Inferior parietal cortex (tissue), 1 donor: ENCODE measurements at regions not wholly inside any gene's neighbourhood (a gene's known extent, or its start where the extent isn't known, plus 50 kb on each side); places are given as distances from the start of the nearest gene placed in this dataset.

Experiments
- DNase-seq: peaks from one replicate; pipeline ENCODE4 v3.0.0-alpha.2; 2016; ENCODE audit errors: extremely low spot score

DNA sequence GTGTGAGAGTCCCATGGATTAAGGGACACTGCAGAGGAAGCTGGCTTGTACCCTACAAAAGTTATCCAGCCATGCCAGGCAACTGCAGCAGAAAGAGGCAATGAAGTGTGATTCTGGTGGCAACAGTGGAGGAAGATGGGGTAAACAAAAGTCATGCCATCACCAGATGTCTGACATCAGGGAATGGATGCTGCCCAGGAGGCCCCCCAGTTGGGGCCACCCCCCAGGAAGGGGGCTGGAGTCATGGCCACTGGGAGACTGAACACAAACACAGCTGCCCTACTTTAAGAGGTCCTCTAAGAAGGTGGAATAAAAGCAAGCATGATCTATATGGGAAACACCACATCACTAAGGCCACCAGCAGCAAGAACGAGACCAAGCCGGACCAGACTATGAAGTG, 235.3 kb downstream of the KLF12 start:
- DNase-seq = no peak

DNA sequence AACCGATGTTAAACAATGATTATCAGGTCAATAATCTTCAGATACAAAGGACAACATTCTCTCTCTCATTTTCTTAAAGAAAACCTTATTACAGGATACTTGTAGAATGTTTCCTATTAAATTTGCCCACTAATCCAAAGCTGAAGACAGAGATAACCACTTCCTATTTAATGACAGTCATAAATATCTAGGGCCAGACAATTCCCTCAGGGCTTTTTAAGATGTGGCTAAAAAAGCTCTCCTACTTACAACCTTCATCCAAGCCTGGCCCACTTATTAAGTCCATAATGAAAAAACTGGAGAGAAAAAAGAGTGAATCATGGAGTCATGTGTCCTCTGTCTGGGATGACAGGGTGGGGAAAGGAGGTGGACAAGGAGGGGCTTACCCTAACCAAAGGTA, 235.9 kb downstream of the KLF12 start:
- no peak for DNase-seq

DNA sequence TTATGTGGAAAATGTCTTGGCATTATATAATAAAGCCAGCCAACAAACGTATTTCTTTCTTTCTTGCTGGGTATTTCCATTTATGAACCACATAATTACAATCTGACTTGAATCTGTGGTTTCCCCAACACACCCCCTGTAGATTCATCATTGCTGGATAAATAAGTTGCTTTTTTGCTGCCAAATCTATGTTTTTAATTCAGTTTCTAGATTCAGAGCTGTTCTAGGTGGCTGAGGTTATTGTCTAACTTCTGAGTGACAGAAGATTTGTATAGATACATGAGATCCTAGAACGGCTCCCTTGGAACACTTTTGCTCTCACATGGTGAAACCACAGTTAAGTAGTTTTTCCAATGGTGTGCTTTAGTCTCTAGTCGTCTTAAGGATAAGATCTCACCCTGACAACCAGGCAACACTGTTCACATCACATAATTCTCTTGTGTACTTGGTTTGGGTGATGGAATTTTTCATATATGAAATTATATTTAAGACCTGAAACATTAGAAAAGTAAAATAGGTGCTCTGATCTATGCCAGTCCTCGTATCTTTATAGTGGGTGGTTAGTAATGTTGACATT, 239.1 kb downstream of the KLF12 start:
- DNase-seq = no peak

DNA sequence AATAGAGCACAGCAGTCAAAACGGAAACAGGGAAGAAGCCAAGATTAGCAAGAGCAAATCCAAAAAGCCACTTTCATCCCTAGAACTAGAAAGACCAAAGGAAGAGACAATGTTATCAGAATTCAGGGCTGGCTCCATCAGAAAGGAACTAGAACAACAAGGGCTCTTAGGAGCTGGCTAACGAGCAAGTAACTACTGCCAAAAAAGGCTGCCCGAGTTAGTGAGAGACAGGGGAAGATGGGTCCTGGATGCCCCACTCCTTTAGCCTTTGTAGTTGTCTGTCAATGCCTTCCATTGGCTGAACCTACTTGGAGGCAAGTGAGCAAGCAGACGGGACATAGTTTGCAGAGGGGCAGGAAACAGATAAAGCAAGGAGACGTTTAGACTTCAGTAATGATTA, 240.4 kb downstream of the KLF12 start:
- DNase-seq = no peak

DNA sequence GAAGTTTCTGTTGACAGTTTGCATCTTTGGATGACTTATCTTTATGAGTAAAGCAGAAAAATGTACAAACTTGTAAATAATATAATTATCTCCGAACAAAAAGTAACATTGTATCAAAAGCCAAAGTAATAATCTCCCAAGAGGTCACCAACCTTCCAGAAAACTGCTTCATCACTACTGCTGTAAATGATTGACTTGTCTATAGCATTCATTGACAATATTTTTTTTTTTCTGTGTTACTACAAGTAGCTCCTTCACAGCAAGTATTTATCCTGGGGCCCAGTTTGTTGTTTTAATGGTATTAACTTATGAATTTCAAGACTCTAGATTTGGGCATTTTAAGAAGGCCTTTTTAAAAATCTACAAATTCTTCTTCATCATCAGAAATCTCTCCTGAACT, 242.4 kb downstream of the KLF12 start:
- no peak for DNase-seq

DNA sequence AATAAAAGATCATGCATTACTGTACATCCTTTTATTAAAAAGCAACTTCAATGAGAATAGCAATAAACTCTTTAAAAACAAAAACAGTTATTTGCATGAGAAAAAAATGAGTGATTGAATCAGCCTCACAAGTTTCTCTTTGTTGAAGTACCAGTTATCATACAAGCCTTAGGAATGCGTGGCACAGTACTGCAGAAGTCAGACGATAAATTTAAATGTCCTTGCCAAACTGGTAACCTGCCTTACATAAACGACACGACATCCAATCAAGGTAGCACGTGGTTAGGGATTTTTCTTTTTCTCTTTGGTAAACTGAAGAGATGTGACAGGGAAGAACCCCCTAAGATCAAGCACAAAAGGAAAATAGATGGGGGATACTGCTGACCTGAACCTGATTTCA, 251.0 kb downstream of the KLF12 start:
- DNase-seq = no peak

DNA sequence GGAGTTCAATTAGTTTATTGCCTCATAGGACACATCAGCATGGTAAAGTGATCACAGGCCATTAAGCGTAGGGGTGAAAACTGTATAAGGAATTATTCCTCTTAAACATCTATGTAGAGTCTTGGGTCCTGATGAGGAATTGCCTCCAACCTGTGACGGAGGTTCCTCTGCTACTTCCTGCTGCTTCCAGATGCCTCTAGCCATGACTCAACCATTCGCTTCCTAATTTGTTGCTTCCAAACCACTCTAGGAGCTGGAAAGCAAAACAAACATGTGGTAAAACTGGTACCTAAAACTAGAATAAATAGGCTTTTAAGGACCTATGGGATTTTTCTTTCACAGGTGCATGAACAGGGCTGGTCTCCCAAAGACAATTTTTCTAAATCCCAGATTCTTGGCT, 253.8 kb downstream of the KLF12 start:
- no peak for DNase-seq

DNA sequence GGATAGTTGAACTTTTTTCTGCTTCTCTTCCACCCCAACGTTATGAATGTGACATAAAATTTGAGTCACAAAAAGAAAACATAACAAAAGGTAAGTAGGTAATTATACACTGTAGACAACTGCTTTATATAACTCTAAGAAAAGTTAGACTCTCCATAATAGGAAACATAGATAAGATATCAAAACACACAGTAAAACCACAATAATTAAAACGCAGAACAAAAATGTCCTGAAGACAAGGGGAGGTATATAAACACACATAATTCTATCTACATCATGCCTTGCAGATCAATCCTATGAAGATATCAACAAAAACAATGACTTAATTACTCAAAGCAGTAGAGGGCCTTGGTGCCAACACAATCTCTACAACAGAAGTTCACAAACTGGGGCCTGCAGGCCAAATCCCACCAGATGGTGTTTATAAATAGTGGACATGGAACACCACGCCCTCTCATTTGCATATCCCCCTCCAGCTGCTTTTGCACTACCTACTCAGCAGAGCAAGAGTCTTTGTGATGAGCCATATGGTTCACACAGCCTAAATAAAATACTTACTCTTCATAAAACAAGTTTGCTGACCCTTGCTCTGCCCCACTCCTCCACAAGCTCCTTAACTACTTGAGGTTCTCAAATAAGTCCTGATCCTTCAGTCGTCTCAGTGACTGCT, 254.7 kb downstream of the KLF12 start:
- no peak for DNase-seq

DNA sequence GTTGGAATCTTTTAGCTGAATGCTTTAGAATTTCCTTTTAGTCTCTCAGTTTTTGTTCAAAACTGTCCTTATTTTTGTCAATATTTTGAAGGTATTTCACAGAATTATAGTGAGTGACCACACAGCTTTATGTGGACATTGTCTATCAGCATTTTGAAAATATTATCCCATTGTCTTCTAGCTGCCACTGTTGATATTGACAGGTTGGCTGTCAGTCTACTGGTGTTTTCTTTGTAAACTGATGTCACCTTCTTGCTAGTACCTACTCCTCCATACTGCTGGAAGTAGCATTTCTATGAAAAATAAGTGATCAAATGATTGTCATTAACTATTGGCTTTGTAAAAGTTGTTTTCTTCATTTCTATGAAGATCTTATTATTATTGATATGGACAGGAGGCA, 256.8 kb downstream of the KLF12 start:
- no peak for DNase-seq

DNA sequence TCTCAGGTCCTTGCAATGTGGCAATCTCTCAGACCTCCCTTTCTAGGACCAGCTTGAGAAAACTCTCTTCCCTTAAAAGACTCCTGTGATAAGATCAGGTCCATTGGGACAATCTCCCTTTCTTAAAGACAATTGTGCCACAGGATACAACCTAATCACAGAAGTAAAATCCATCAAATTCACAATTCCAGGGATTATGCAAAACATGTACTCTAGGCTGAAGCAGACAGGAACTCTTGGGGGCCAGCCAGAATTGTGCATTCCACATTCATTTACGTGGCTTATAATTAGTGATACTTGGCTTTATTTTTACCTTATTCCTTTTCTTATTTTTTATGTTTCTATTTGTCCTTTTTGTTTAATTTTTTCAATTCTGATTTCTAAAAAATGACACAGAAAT, 257.9 kb downstream of the KLF12 start:
- DNase-seq = no peak

DNA sequence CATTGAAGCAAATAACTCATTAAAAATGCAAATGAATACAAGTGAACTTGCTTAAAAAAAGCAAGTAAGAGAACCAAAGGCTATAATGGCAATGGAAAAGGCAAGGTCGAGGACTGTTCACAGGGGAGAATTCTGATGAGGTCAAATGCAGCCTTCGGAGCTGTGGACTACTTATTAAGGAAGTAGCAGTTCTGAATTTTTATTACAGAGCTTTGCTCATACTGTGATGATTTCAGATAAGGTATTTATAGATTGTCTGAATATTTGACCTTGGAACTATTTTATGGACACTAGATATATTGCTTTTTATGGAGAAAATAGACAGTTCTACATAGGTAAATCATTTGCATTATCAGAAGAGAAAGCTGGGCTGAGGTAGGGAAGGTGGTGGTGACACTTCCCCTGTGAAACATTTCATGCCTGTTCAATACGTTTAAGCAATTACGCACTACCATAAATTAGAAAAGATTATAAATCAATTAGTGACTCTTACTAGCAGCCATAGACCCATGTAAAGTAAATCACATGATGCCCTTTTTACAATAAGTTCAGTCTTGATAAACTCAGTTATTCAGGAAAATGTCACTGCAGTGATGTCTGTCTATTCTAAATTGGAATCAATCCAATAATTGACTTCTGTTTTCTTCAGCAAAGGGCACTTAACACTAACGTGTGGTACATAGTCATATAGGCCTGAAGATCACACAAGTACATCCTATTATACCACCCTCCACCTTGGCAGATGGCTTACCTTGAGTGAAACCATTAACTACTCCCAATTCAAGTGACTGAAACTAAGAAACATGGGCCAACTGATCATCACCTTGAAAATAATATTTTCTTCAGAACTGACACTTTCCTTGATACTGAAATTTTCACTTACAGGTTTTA, 260.0 kb downstream of the KLF12 start:
- no peak for DNase-seq

DNA sequence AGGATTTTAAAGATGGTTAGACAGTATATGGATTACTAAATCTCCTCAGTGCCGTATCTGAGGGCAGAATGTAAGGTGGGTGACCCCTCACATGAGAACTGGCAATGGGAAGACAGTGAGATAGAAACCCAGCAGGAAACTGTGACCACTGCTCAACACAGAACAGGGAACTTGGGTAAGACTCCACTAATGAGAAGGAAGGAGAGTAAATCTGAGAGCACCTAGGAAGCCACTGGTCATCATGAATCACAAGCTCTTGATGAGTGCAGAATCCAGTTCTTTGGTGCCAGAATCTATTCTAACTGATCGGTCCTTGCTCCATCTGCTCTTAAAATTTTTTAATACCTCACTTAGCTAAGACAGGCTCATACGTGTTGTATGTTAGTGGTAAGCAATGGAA, 261.8 kb downstream of the KLF12 start:
- no peak for DNase-seq

DNA sequence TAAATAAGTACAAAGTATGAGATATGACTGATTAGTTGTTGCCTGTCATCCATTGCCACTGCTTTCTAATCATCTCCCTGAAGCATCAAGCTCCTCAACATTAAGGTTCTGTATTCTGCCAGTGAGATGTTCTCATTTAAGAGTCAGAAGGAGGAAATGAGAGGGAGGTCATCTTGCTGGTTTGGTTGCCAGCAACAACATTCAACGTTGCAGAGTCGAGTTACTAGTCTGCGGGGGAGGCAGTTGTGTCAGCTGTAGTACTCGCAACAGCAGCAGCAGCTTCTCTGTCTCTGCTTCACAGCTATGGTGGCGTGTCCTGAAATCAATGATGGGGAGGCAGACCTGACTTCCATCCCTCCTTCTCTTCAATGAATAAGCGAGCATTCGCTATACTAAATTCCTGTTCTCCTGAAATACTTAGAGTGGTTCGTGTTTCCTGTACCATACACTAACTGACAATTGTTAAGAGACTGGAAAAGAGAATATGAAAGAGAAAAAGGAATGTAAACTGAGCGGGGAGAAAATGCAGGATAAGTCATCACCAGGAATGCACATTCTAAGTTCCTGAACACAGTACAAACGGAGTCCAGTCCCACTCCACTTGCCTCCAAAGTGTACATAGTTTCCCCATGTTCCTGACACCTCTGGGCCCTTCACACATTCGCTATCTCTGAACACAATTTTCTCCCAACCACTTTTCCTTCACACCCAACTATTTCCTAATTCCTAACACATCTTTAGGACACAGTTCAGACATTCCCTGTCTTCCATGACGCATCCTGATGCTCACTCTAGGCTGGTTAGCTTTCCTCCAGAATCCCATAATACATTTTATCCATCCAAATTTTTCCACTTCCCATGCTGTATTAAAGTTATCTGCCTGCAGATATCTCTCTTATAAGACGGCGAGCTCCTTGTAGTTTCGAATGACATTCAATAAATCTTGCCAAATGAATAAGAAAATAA, 263.0 kb downstream of the KLF12 start:
- no peak for DNase-seq

DNA sequence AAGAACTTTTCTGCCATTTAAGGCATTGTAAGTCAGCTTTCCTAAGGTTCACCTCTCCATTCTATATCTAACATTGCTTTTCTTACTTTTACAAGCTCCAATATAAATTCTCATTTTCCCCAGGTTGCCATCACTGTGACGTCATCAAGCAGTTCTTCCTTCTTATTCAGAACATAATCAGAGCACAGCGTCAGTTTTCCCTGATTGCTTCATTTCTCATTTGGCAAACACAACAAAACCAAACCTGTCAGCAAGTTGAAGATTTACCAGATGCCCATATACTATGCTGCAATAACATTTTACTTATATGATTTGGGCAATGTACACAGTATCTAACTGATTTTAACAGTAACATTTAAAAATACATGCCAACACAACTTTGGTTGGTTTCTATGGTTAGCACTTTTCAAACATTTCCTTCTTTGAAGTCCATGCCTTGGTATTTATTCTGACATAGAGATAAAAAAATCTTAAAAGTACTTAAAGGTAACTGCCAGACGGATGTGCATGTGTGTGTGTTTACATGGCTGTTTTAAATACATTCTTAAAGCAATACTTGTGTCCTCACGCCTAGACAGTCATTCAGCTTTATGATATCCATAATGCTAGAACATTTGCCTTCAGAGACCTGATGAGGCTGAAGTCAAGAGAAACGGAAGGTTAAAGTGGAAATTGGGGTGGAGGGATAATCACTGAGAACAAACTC, 264.0 kb downstream of the KLF12 start:
- no peak for DNase-seq

DNA sequence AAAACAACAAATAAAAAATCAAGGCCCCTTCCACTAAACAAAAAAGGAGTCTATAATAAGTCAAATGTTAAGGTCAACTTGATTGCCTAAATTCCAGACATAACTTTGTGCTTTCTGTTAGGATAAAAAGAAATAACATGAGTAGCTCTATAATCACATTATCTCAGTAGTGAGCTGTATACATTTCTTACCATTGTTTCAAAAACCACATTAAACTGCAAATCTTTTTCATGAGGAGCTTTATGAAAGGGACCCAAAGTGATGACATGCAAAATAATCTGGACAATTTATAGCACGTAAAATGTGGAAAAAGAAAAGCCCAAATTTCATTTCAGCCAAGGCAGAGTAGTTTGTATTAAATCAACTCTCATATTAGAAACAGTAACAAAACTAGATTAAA, 269.2 kb downstream of the KLF12 start:
- DNase-seq = no peak

DNA sequence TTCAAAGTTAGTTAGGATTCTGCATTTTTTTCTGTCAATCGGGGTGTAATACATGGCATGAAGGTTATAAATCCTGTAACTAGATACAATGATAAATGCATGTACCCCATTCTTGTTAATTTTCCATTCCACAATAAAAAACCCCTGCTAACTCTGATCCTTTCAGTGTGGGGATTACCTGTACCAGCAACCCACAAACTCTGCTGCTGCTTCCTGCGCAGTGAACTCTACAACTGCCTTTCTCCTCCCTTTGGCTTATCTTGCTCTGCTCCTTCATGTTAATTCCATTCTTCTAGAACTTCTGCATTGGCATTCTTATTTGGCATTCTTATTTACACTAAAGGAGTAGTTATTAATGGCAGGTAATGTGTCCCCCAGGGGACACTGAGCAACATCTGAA, 273.1 kb downstream of the KLF12 start:
- no peak for DNase-seq

DNA sequence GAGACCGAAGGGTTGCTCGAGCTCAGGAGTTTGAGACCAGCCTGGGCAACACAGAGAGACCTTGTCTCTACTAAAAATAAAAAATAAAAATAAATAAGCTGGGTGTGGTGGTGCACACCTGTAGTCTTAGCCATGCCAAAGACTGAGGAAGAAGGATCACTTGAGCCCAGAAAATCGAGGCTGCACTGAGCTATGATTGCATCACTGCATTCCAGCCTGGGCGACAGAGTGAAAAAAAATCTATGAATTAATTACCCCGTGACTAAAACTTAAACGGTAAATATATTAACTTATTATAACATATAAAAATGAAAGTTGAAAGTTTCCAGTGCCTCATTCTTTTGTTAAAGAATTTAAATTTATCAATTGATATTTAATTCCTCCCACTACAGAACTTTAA, 273.7 kb downstream of the KLF12 start:
- DNase-seq = no peak

DNA sequence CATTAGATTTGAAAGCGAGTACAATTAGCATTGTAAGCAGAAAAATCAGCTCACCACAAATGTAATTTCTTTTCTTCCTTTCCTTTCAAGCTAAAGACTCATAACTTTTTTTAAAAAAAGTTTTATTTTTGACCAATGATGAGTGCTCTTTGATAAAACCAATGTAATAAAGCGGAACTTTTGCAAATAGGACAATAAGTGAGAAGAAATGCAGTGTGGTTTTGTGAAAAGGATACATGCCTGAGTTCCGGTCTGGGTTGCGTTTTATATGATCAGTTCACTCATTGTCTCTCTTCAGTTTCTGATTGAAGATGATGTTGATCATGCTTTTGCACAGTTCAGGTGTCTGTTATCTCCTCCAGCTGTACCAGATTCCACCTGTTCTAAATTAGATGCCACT, 274.4 kb downstream of the KLF12 start:
- DNase-seq = no peak

DNA sequence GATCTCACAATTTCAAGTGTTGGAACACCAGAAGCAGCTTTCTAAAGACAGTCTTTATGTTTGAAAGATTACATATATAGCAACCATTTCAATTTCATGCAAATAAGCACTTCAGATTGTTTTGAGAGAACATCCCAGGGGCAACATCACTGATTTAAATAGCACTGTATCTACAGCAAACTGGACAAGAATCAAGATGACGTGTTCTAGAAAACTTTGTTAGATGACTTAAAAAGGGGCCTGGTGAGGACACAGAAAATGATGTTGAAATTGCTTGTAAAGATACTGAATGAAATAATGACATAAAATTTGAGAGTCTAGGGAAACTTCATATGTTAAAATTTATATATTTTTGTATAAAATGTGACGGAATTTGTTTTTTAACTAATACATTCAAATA, 277.1 kb downstream of the KLF12 start:
- no peak for DNase-seq

DNA sequence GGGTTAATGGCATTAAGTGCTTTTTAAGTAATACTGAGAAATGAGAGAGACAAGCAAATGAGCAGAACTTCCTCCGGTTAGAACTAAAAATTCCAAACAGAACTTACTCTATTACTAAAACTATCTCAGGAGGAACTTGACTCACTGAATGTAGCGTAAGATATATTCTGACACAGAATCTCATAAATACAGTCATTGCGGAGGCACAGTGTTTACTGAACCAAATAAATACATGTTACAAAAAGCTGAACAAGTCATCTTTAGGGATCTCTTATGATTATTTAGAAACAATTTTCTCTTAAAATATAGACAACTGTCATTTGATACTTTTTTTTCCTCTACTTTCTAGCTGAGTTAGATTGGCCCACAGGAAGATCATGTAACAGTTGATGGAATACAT, 283.1 kb downstream of the KLF12 start:
- no peak for DNase-seq
